Gastroesophageal sphincter (tissue), 3 donors: ENCODE measurements at regions not wholly inside any gene's neighbourhood (a gene's known extent, or its start where the extent isn't known, plus 50 kb on each side); places are given as distances from the start of the nearest gene placed in this dataset.

Experiments
- CTCF ChIP-seq, 4 experiments: fragments of 200-600 bp in 2 of 4; fragments of 450-650 bp in 2 of 4; sonication (generic) in 1 of 4; IDR thresholded peaks; one replicate each; pipeline ENCODE4 v1.5.1; 2017 to 2019; ENCODE audit warnings: antibody characterized with exemption in 4 of 4, mild to moderate bottlenecking in 2 of 4, moderate library complexity in 2 of 4
- EP300 ChIP-seq: sonication (generic); formaldehyde crosslinking; IDR thresholded peaks from one replicate; pipeline ENCODE4 v1.6.1; 2017; ENCODE audit warnings: antibody characterized with exemption, mild to moderate bottlenecking
- POLR2A ChIP-seq, 2 donors: fragments of 450-650 bp; IDR thresholded peaks; one replicate each; pipeline ENCODE4 v1.6.1; 2017; ENCODE audit warnings: antibody characterized with exemption in 2 of 2, mild to moderate bottlenecking in 2 of 2, moderate library complexity in 1 of 2
- POLR2AphosphoS5 ChIP-seq: sonication (generic); formaldehyde crosslinking; IDR thresholded peaks from one replicate; pipeline ENCODE4 v1.6.1; 2017; ENCODE audit warnings: antibody characterized with exemption

GRCh38 chr4:108498925-108499324 lies 121.5 kb upstream of the RPL34 start:
- TF ChIP-seq CTCF (IDR thresholded peaks at IDR 0.05) (no peak), POLR2AphosphoS5 (no peak), POLR2A (IDR thresholded peaks at IDR 0.05) (no peak), EP300 (no peak)
